Epithelial cell of esophagus (primary cell): ENCODE measurements at regions not wholly inside any gene's neighbourhood (a gene's known extent, or its start where the extent isn't known, plus 50 kb on each side); places are given as distances from the start of the nearest gene placed in this dataset.

Experiments used
- DNase-seq: peaks from one replicate; pipeline ENCODE4 v3.0.0; 2010; ENCODE audit warnings: low read depth
- H3K4me3 ChIP-seq: 2 replicates; pipeline ENCODE4 v1.5.1; 2011; ENCODE audit warnings: mild to moderate bottlenecking, low read length, control low read depth
- CTCF ChIP-seq: IDR thresholded peaks from 2 replicates; pipeline ENCODE4 v1.5.1; 2011; ENCODE audit warnings: low read depth, mild to moderate bottlenecking, low read length, control low read depth, inconsistent platforms; ENCODE audit not compliant: insufficient read depth; ENCODE audit errors: missing control alignments

GRCh38 chr2:206368484-206368883 is 74.8 kb upstream of the ADAM23 start:
- no peak for TF ChIP-seq CTCF
- no peak for DNase-seq
- H3K4me3 ChIP-seq: no peak overlapping the region

DNA sequence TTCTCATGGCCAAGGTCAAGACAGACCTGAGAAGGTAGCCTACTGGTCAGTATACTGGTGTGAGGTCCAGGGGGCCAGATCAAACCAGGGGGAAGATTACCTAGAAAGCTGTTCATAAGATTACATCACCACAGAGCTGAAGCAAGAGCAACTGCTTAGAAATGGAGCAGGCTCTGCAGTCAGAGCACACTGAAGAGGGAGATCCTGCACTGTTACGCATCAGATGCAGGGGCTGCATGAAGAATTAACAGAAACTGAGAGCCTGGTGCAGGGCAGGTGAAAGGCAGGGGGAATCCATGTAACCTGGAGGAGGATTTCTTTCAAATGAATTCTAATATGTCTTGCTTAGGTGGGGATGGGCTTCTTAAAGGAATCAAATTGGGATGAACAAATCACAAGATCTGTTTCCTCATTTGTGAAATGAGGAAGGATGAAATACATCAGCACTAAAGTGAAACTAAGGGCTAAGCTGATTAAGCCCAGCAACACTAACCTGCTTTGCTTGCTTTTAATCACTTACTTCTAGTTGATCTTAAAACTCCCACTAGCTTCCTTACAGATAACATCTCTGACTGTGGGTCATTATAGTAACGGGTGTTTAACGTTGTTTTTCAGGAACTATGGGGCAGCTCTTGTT is 74.3 kb upstream of the ADAM23 start:
- TF ChIP-seq CTCF: no peak
- H3K4me3 ChIP-seq: no peak overlapping the region
- DNase-seq: no peak

- no peak overlapping the region for H3K4me3 ChIP-seq
- DNase-seq: no peak
- no peak for TF ChIP-seq CTCF
Measured at GRCh38 chr2:206375956-206376355, 67.4 kb upstream of the ADAM23 start.

- no peak for DNase-seq
- H3K4me3 ChIP-seq: no peak overlapping the region
- no peak for TF ChIP-seq CTCF
Measured at GRCh38 chr2:206378835-206379234, 64.5 kb upstream of the ADAM23 start.

DNA sequence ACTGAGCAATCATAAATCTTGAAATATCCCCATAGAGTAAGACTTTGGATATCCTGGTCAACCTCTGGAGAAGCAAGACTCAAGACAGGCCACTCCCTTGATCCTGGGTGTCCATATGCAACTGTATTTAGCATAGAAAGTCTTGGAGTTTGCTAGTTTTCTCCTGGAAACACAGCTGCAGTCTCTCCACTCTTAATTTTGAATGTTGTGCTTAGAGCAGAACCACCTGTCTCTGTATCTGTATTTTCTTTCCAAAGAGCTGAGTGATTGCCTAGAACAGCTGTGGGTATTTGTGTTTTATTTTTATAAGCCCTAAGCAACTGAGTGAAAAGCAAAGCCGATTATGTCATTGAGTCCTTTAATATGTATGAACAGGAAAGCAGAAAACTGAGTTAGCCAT is 64.1 kb upstream of the ADAM23 start:
- TF ChIP-seq CTCF: no peak
- DNase-seq: no peak
- no peak overlapping the region for H3K4me3 ChIP-seq

DNA sequence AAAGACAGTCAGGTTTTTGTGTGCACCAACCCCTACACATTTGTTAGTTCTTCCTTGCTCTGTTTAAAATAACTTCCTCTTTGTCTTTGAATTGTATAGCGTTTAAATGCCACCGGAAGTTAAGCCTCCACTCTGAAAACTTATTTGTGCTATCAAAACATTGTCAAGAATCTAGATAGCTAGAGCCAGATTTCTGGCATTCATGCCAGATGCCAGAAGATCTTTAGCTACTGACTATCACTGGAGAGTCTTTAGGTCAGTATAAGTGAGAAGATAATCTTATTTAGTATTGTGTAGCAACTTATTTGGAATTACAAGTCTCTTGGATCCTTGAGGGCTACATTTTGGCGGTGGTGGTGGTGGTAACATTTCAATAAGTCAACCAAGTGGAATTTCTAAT is 63.4 kb upstream of the ADAM23 start:
- H3K4me3 ChIP-seq: no peak overlapping the region
- no peak for DNase-seq
- no peak for TF ChIP-seq CTCF

GRCh38 chr2:206381881-206382280 is 61.5 kb upstream of the ADAM23 start:
- DNase-seq: no peak
- H3K4me3 ChIP-seq: no peak overlapping the region
- TF ChIP-seq CTCF: no peak
